Muscle layer of colon (tissue), 2 donors: ENCODE measurements at regions not wholly inside any gene's neighbourhood (a gene's known extent, or its start where the extent isn't known, plus 50 kb on each side); places are given as distances from the start of the nearest gene placed in this dataset.

ENCODE experiments used
- H3K27ac ChIP-seq: one replicate; pipeline ENCODE4 v1.7.0; 2013; ENCODE audit warnings: low read depth, mild to moderate bottlenecking, low read length, moderate library complexity
- H3K27me3 ChIP-seq, 2 donors: one replicate each; pipeline ENCODE4 v1.7.0; 2013; ENCODE audit warnings: low read length in 2 of 2, mild to moderate bottlenecking in 2 of 2; ENCODE audit not compliant: insufficient read depth in 2 of 2, control insufficient read depth in 1 of 2
- H3K36me3 ChIP-seq: one replicate; pipeline ENCODE4 v1.7.0; 2013; ENCODE audit warnings: mild to moderate bottlenecking, low read length; ENCODE audit not compliant: insufficient read depth
- H3K4me1 ChIP-seq: one replicate; pipeline ENCODE4 v1.7.0; 2013; ENCODE audit warnings: mild to moderate bottlenecking, low read length; ENCODE audit not compliant: insufficient read depth
- H3K4me3 ChIP-seq, 2 donors: one replicate each; pipeline ENCODE4 v1.7.0; 2013; ENCODE audit warnings: low read length in 2 of 2, low read depth in 1 of 2, mild to moderate bottlenecking in 1 of 2, moderate library complexity in 1 of 2
- H3K9ac ChIP-seq: one replicate; pipeline ENCODE4 v1.7.0; 2013; ENCODE audit warnings: low read length
- H3K9me3 ChIP-seq: one replicate; pipeline ENCODE4 v1.7.0; 2013; ENCODE audit warnings: mild to moderate bottlenecking, low read length
- donor health status: abdominal sarcoma.
- donor health status: Adenocarcinoma of cecum.

- H3K27ac ChIP-seq: no peak overlapping the region
- no peaks in the 10 kb centered on the region for H3K9me3 ChIP-seq
- H3K27me3 ChIP-seq: no peaks in the 10 kb centered on the region
These were observed 833.5 kb downstream of the DHX35 start for GRCh38 chr20:39795401-39796272.

GRCh38 chr20:39792334-39792733 is 830.2 kb downstream of the DHX35 start:
- Histone ChIP-seq H3K36me3 (no peaks in the 10 kb centered on the region), H3K9ac (no peak overlapping the region), H3K4me3 (no peak overlapping the region), H3K27ac (no peak overlapping the region), H3K9me3 (no peaks in the 10 kb centered on the region), H3K27me3 (no peaks in the 10 kb centered on the region), H3K4me1 (peaks cover 6% of the 10 kb centered on the region)

More at GRCh38 chr20:39795401-39796272, 833.5 kb downstream of the DHX35 start:
- Histone ChIP-seq H3K4me1 (peaks cover 15% of the 10 kb centered on the region), H3K4me3 (no peak overlapping the region), H3K9ac (no peak overlapping the region), H3K36me3 (no peaks in the 10 kb centered on the region)

- H3K27me3 ChIP-seq: no peaks in the 10 kb centered on the region
- no peak overlapping the region for H3K27ac ChIP-seq
- H3K4me3 ChIP-seq: no peak overlapping the region
- no peaks in the 10 kb centered on the region for H3K4me1 ChIP-seq
- no peaks in the 10 kb centered on the region for H3K9me3 ChIP-seq
- no peaks in the 10 kb centered on the region for H3K36me3 ChIP-seq
- H3K9ac ChIP-seq: no peak overlapping the region
These were observed 827.3 kb downstream of the DHX35 start for GRCh38 chr20:39789411-39789810.

- Histone ChIP-seq H3K4me1 (no peaks in the 10 kb centered on the region), H3K9ac (no peak overlapping the region), H3K36me3 (no peaks in the 10 kb centered on the region), H3K27me3 (no peaks in the 10 kb centered on the region), H3K9me3 (peaks cover 5% of the 10 kb centered on the region), H3K4me3 (no peak overlapping the region), H3K27ac (no peak overlapping the region)
These were observed 823.2 kb downstream of the DHX35 start for GRCh38 chr20:39785252-39785917.

GRCh38 chr20:39784693-39785092 is 822.5 kb downstream of the DHX35 start:
- H3K27ac ChIP-seq: no peak overlapping the region
- H3K27me3 ChIP-seq: no peaks in the 10 kb centered on the region
- H3K4me1 ChIP-seq: no peaks in the 10 kb centered on the region
- no peak overlapping the region for H3K4me3 ChIP-seq
- no peaks in the 10 kb centered on the region for H3K36me3 ChIP-seq
- H3K9me3 ChIP-seq: peaks cover 5% of the 10 kb centered on the region
- H3K9ac ChIP-seq: no peak overlapping the region

- no peak overlapping the region for H3K9ac ChIP-seq
- H3K9me3 ChIP-seq: peaks cover 5% of the 10 kb centered on the region
- H3K4me3 ChIP-seq: no peak overlapping the region
- no peaks in the 10 kb centered on the region for H3K27me3 ChIP-seq
- H3K36me3 ChIP-seq: no peaks in the 10 kb centered on the region
- no peaks in the 10 kb centered on the region for H3K4me1 ChIP-seq
- no peak overlapping the region for H3K27ac ChIP-seq
These were observed 816.9 kb downstream of the DHX35 start for GRCh38 chr20:39778847-39779604.

GRCh38 chr20:39778431-39778830 is 816.3 kb downstream of the DHX35 start:
- H3K27me3 ChIP-seq: no peaks in the 10 kb centered on the region
- no peaks in the 10 kb centered on the region for H3K36me3 ChIP-seq
- no peaks in the 10 kb centered on the region for H3K4me1 ChIP-seq
- peaks cover under 1% of the 10 kb centered on the region for H3K9me3 ChIP-seq
- H3K4me3 ChIP-seq: no peak overlapping the region
- no peak overlapping the region for H3K9ac ChIP-seq
- H3K27ac ChIP-seq: no peak overlapping the region

GRCh38 chr20:39777610-39778009 is 815.5 kb downstream of the DHX35 start:
- Histone ChIP-seq H3K36me3 (no peaks in the 10 kb centered on the region), H3K9me3 (no peaks in the 10 kb centered on the region), H3K4me1 (no peaks in the 10 kb centered on the region), H3K4me3 (no peak overlapping the region), H3K27me3 (no peaks in the 10 kb centered on the region), H3K9ac (no peak overlapping the region), H3K27ac (no peak overlapping the region)

- no peak overlapping the region for H3K4me3 ChIP-seq
- no peaks in the 10 kb centered on the region for H3K36me3 ChIP-seq
- no peaks in the 10 kb centered on the region for H3K27me3 ChIP-seq
- no peaks in the 10 kb centered on the region for H3K9me3 ChIP-seq
- H3K27ac ChIP-seq: no peak overlapping the region
- no peaks in the 10 kb centered on the region for H3K4me1 ChIP-seq
- no peak overlapping the region for H3K9ac ChIP-seq
These were observed 813.0 kb downstream of the DHX35 start for GRCh38 chr20:39775110-39775509.

- Histone ChIP-seq H3K27me3 (no peaks in the 10 kb centered on the region), H3K4me3 (no peak overlapping the region), H3K9ac (no peak overlapping the region), H3K4me1 (no peaks in the 10 kb centered on the region), H3K9me3 (no peaks in the 10 kb centered on the region), H3K27ac (no peak overlapping the region), H3K36me3 (no peaks in the 10 kb centered on the region)
These were observed 811.3 kb downstream of the DHX35 start for GRCh38 chr20:39773380-39774000.

GRCh38 chr20:39767352-39767751 is 805.2 kb downstream of the DHX35 start:
- H3K36me3 ChIP-seq: no peaks in the 10 kb centered on the region
- no peaks in the 10 kb centered on the region for H3K27me3 ChIP-seq
- H3K4me1 ChIP-seq: no peaks in the 10 kb centered on the region
- H3K9ac ChIP-seq: no peak overlapping the region
- H3K27ac ChIP-seq: no peak overlapping the region
- H3K9me3 ChIP-seq: no peaks in the 10 kb centered on the region
- H3K4me3 ChIP-seq: no peak overlapping the region
